Mesodermal cell (in vitro differentiated cells): ENCODE measurements at regions not wholly inside any gene's neighbourhood (a gene's known extent, or its start where the extent isn't known, plus 50 kb on each side); places are given as distances from the start of the nearest gene placed in this dataset.
"Not testable (repeated sequence)": the region's sequence is repeated elsewhere in the genome, so short reads cannot be mapped to it uniquely, and the experiment has no call there.

Source experiments
- H3K27ac ChIP-seq: 2 replicates; pipeline ENCODE4 v1.7.0; 2013; ENCODE audit warnings: mild to moderate bottlenecking, low read depth, low read length, moderate library complexity; ENCODE audit not compliant: severe bottlenecking
- H3K36me3 ChIP-seq: 2 replicates; pipeline ENCODE4 v1.7.1; 2013; ENCODE audit warnings: mild to moderate bottlenecking, low read length, moderate library complexity; ENCODE audit not compliant: control insufficient read depth, insufficient read depth
- H3K4me1 ChIP-seq: one replicate; pipeline ENCODE4 v1.7.1; 2013; ENCODE audit warnings: mild to moderate bottlenecking, low read length; ENCODE audit not compliant: insufficient read depth, control insufficient read depth, poor library complexity, severe bottlenecking
- H3K4me3 ChIP-seq: 2 replicates; pipeline ENCODE4 v1.7.0; 2013; ENCODE audit warnings: low read length, control low read depth, mild to moderate bottlenecking; ENCODE audit not compliant: insufficient read depth, poor library complexity, severe bottlenecking; ENCODE audit errors: extremely low read depth
- H3K9me3 ChIP-seq: 2 replicates; pipeline ENCODE4 v1.7.1; 2013; ENCODE audit warnings: mild to moderate bottlenecking, low read length, moderate library complexity; ENCODE audit not compliant: control insufficient read depth
- WGBS, 2 experiments: methylation state at CpG; one replicate each; pipeline ENCODE4 v1.1.5; 2013; ENCODE audit warnings: missing lambda C conversion rate in 2 of 2; ENCODE audit not compliant: insufficient coverage in 2 of 2; 5-methylcytosine and 5-hydroxymethylcytosine counted together

DNA sequence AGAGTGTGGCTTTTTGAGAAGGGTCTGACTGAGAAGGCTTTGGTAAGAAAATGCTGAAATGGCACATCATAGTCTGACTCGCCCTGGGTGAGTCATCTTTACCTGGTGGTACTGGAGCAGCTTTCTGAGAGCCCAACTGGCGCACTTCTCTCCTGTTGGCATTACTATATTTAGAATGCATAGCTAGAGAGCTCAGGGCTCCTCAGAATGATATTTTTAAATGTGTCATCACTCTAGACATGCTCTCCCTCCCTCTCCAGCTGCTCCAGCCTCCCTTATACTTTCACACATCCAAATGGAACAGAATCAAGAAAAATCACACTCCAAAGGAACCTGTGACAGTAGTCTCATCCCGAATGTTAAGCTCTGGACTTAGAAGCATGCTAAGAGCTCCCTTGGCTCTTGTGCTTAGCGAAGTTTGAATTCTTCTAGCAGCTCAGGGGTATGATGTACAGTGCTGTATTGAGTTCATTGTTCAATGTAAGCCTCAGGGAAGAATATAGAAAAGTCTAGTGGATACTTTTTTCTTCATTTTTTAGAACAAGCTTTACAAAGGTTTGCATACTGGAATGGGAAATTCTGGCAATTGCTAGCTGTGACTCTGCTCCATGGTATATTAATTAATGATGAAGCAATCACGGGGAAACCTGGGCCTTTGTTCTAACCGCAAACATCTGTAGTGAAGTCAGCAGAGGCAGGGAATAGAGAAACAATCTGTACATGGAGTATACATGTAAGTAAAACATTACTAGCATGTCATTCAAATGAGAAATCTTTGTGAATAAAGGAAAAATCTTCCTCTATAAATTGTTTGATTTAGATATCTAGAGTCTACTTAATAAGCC, 751.2 kb upstream of the NRXN1 start:
- H3K4me3 ChIP-seq: no peak overlapping the region
- WGBS, 2 experiments: 80 to 84% methylated on average over 3 to 4 of the region's 6 CpGs
- no peaks in the 10 kb centered on the region for H3K4me1 ChIP-seq
- no peak overlapping the region for H3K27ac ChIP-seq
- H3K36me3 ChIP-seq: no peaks in the 10 kb centered on the region
- H3K9me3 ChIP-seq: no peaks in the 10 kb centered on the region

DNA sequence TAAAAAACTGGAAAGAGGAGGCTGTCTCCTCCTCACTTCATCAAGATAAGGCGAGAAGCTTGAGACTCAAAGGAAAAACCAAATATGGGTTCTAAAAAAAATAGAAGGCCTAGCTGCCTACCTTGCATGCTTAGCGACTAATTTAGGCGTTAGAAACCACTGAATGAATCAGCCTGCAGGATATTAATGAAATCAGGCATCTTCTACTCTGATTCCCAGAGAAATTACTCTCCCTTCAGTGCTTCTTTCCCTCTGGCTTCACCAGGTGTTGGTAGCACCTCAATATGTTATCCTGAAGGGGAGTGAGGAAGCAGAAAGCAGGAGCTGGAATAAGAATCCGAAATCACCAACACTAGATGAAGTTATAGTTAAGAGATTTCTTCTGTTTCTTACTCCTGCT, 749.8 kb upstream of the NRXN1 start:
- no peaks in the 10 kb centered on the region for H3K4me1 ChIP-seq
- no peak overlapping the region for H3K4me3 ChIP-seq
- 79 to 81% methylated on average over 2 to 3 of the region's 4 CpGs for WGBS, 2 experiments
- no peaks in the 10 kb centered on the region for H3K9me3 ChIP-seq
- no peaks in the 10 kb centered on the region for H3K36me3 ChIP-seq
- no peak overlapping the region for H3K27ac ChIP-seq

GRCh38 chr2:51780353-51780752, 748.4 kb upstream of the NRXN1 start:
- Histone ChIP-seq H3K9me3 (no peaks in the 10 kb centered on the region), H3K36me3 (no peaks in the 10 kb centered on the region), H3K27ac (no peak overlapping the region), H3K4me1 (no peaks in the 10 kb centered on the region), H3K4me3 (no peak overlapping the region)
- WGBS, 2 experiments: 90 to 96% methylated on average over 13 to 16 of the region's 26 CpGs

DNA sequence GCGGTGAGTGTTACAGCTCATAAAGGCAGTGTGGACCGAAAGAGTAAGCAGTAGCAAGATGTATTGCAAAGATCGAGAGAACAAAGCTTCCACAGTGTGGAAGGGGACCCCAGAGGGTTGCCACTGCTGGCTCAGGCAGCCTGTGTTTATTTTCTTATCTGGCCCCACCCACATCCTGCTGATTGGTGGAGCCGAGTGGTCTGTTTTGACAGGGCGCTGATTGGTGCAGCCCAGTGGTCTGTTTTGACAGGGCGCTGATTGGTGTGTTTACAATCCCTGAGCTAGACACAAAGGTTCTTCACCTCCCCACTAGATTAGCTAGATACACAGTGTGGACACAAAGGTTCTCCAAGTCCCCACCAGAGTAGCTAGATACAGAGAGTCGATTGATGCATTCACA, 747.8 kb upstream of the NRXN1 start:
- not testable (repeated sequence) for H3K4me3 ChIP-seq, H3K27ac ChIP-seq, H3K36me3 ChIP-seq, H3K4me1 ChIP-seq, H3K9me3 ChIP-seq
- 99 to 100% methylated on average over 3 to 6 of the region's 7 CpGs for WGBS, 2 experiments

DNA sequence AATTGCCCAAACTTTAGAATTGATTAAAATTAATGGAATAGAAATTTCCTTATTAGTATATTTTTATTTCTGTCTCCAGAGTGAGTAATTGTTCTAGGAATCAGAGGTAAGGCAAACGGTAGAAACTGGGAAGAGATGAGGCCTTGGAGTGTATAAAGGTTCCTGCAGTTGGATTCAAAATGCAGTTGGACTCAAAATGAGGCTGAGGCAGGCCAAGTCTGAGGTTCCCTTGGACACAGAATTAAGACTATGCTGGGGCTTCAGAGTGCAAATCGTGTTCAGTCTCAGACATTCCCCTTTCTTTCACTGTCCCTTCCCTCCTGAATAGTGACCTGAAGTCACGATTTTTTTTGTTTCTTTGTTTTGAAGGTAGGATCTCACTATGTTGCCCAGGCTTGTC, 746.9 kb upstream of the NRXN1 start:
- Histone ChIP-seq H3K9me3 (no peaks in the 10 kb centered on the region), H3K36me3 (no peaks in the 10 kb centered on the region), H3K27ac (no peak overlapping the region), H3K4me1 (no peaks in the 10 kb centered on the region), H3K4me3 (no peak overlapping the region)
- WGBS, 2 experiments: 86% methylated on average over 3 of the region's 3 CpGs; no CpG with 5 or more reads in 1 of the 2 experiments

GRCh38 chr2:51774606-51775005, 742.7 kb upstream of the NRXN1 start:
- H3K4me3 ChIP-seq, H3K27ac ChIP-seq, H3K36me3 ChIP-seq, H3K9me3 ChIP-seq, H3K4me1 ChIP-seq: not testable (repeated sequence)
- WGBS, 2 experiments: 94% methylated on average over 8 to 12 of the region's 12 CpGs

GRCh38 chr2:51760441-51760840, 728.5 kb upstream of the NRXN1 start:
- no peak overlapping the region for H3K4me3 ChIP-seq
- no peaks in the 10 kb centered on the region for H3K36me3 ChIP-seq
- no peaks in the 10 kb centered on the region for H3K9me3 ChIP-seq
- no peaks in the 10 kb centered on the region for H3K4me1 ChIP-seq
- H3K27ac ChIP-seq: no peak overlapping the region

- H3K27ac ChIP-seq: no peak overlapping the region
- no peaks in the 10 kb centered on the region for H3K4me1 ChIP-seq
- H3K4me3 ChIP-seq: no peak overlapping the region
- WGBS, 2 experiments: no CpG with 5 or more reads among the region's 1 CpG
- no peaks in the 10 kb centered on the region for H3K36me3 ChIP-seq
- H3K9me3 ChIP-seq: no peaks in the 10 kb centered on the region
Measured at GRCh38 chr2:51758081-51758480, 726.1 kb upstream of the NRXN1 start.

DNA sequence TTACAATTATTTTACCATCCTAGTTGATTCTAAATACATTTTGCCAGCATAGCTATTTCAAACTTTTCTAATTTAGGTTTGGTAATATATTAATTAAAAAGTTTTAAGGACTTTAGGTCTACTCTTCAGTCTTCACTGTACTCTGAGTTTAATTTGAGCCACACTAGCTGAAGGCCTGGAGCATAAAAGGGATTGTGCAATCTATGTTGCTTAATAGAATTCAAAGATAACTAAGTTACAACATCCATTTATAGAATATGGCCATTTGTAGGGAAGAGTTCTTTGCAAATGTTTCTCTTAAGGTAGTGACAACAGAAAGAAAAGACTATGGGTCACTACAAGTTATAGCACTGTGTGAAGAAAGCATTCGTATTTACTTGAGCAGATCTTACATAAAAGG, 702.2 kb upstream of the NRXN1 start:
- Histone ChIP-seq H3K4me3 (no peak overlapping the region), H3K27ac (no peak overlapping the region), H3K9me3 (no peaks in the 10 kb centered on the region), H3K4me1 (no peaks in the 10 kb centered on the region), H3K36me3 (no peaks in the 10 kb centered on the region)
- 100% methylated on average over 1 of the region's 1 CpG for WGBS, 2 experiments

GRCh38 chr2:51723691-51724090, 691.8 kb upstream of the NRXN1 start:
- H3K9me3 ChIP-seq: no peaks in the 10 kb centered on the region
- H3K36me3 ChIP-seq: no peaks in the 10 kb centered on the region
- H3K27ac ChIP-seq: no peak overlapping the region
- WGBS, 2 experiments: 0% methylated on average over 1 of the region's 1 CpG; no CpG with 5 or more reads in 1 of the 2 experiments
- H3K4me3 ChIP-seq: no peak overlapping the region
- H3K4me1 ChIP-seq: no peaks in the 10 kb centered on the region

DNA sequence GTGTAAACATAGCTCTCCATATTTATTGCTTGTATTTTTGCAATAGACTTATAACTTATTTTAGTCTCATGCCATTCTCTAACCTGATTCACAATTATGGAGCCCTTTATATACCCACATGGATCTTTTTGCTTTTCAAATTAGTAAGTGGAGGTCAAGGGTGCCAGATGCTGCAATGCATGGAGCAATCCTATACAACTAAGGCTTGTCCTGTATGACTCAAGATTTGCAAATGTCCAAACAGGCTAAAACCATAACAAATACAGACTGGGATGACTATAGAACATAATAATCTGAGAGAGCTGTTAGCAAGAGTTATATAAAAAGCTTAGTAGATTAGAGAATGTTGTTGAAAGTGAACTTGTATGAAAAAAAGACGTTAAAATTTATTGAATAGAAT, 690.4 kb upstream of the NRXN1 start:
- Histone ChIP-seq H3K4me3 (no peak overlapping the region), H3K9me3 (no peaks in the 10 kb centered on the region), H3K36me3 (no peaks in the 10 kb centered on the region), H3K27ac (no peak overlapping the region), H3K4me1 (no peaks in the 10 kb centered on the region)
- no CpG with 5 or more reads among the region's 1 CpG for WGBS, 2 experiments
